IMR-90 (cell line): ENCODE measurements at regions not wholly inside any gene's neighbourhood (a gene's known extent, or its start where the extent isn't known, plus 50 kb on each side); places are given as distances from the start of the nearest gene placed in this dataset.

ENCODE experiments used
- CEBPB ChIP-seq: IDR thresholded peaks from 2 replicates; pipeline ENCODE4 v1.6.1; 2012; ENCODE audit warnings: low read depth, low read length, improper control_type of control experiment
- TF ChIP-seq, protein P1 (sequence below): conservative IDR thresholded peaks from 2 replicates; pipeline ENCODE4 v1.5.1; 2012; ENCODE audit warnings: mild to moderate bottlenecking, low read depth, low read length, improper control_type of control experiment

DNA sequence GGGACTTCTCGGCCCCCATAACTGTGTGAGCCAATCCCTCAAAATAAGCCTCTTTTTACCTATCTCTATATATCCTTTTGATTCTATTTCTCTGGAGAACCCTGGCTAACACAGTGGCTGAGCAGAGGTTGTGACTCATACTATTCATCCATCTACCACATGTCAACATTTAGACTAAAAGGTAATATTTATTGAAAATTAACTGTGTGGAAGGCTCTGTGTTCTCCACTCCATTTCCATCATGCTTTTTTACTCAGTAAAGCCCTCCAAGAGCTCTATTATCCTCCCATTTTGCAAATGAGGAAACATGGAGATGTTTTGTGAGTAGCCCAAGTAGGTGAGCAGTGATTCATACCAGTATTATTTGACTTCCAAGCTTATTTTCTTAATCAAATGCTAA is 217.9 kb upstream of the DCBLD2 start:
- TF ChIP-seq, protein P1, sequence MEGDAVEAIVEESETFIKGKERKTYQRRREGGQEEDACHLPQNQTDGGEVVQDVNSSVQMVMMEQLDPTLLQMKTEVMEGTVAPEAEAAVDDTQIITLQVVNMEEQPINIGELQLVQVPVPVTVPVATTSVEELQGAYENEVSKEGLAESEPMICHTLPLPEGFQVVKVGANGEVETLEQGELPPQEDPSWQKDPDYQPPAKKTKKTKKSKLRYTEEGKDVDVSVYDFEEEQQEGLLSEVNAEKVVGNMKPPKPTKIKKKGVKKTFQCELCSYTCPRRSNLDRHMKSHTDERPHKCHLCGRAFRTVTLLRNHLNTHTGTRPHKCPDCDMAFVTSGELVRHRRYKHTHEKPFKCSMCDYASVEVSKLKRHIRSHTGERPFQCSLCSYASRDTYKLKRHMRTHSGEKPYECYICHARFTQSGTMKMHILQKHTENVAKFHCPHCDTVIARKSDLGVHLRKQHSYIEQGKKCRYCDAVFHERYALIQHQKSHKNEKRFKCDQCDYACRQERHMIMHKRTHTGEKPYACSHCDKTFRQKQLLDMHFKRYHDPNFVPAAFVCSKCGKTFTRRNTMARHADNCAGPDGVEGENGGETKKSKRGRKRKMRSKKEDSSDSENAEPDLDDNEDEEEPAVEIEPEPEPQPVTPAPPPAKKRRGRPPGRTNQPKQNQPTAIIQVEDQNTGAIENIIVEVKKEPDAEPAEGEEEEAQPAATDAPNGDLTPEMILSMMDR, result no peak
- TF ChIP-seq CEBPB, result no peak
